ENCODE measurements at regions not wholly inside any gene's neighbourhood (a gene's known extent, or its start where the extent isn't known, plus 50 kb on each side); places are given as distances from the start of the nearest gene placed in this dataset.

GRCh38 chr11:98710986-98711385 lies 309.8 kb upstream of the CNTN5 start:
- Histone ChIP-seq H3K27ac (ENCODE audit: extremely low read depth, low read depth, low read length) (no peak overlapping the region), H3K9ac (ENCODE audit: insufficient read depth in 1 of 2, low read depth in 2 of 2, low read length in 2 of 2) (no peak overlapping the region), H4K20me1 (replicated peaks; ENCODE audit: control insufficient read depth, insufficient read depth, low read length) (no peaks in the 10 kb centered on the region), H3K27me3 (ENCODE audit: control insufficient read depth in 2 of 2, insufficient read depth in 2 of 2, low read length in 2 of 2) (no peaks in the 10 kb centered on the region), H3K79me2 (ENCODE audit: control insufficient read depth, insufficient read depth, low read length) (no peaks in the 10 kb centered on the region), H2AFZ (ENCODE audit: low read depth, low read length) (no peak overlapping the region), H3K9me1 (ENCODE audit: control insufficient read depth, insufficient read depth, low read length) (no peaks in the 10 kb centered on the region), H3K4me1 (replicated peaks in 1 of 2; ENCODE audit: control insufficient read depth in 2 of 2, insufficient read depth in 2 of 2, low read length in 2 of 2) (no peaks in the 10 kb centered on the region), H3K4me3 (no peak overlapping the region), H3K9me3 (replicated peaks; ENCODE audit: control insufficient read depth, insufficient read depth, low read depth, low read length) (no peaks in the 10 kb centered on the region), H3K36me3 (ENCODE audit: control insufficient read depth, insufficient read depth, low read length) (no peaks in the 10 kb centered on the region), H3K4me2 (ENCODE audit: insufficient read depth, low read length) (no peak overlapping the region)
- no peak for DNase-seq (ENCODE audit: extremely low read depth in 1 of 4, low spot score in 3 of 4)
- ChIA-PET CTCF (ENCODE audit: low intra/inter-chr PET ratio) (no interaction called here), POLR2A (no interaction called here)
- no peak for FAIRE-seq
- in situ Hi-C loops (cut with MboI) (no loop called here), intact Hi-C loops (cut with micrococcal nuclease) (no loop called here)
- no peak for ATAC-seq
- TF ChIP-seq ZNF77 (CRISPR knock-in tag; IDR thresholded peaks at IDR 0.05): no peak
- no peak for TF ChIP-seq GABPA (tag; conservative IDR thresholded peaks at IDR 0.05; ENCODE audit: low read depth)
- no peak for TF ChIP-seq DNMT1 (IDR thresholded peaks at IDR 0.05)
- no peak for TF ChIP-seq ZFP36 (IDR thresholded peaks at IDR 0.05; ENCODE audit: low read depth, low read length, partially characterized antibody)
- TF ChIP-seq KDM4B (IDR thresholded peaks at IDR 0.05; ENCODE audit: borderline replicate concordance in 2 of 2, low read depth in 1 of 2): no peak
- TF ChIP-seq CHD4 (IDR thresholded peaks at IDR 0.05; ENCODE audit: insufficient read depth, insufficient replicate concordance, low read depth, low read length, poor library complexity, severe bottlenecking): no peak
- no peak for TF ChIP-seq SMAD3 (CRISPR knock-in tag; conservative IDR thresholded peaks at IDR 0.05)
- no peak for TF ChIP-seq ATF6 (CRISPR knock-in tag; IDR thresholded peaks at IDR 0.05)
- TF ChIP-seq TFE3 (CRISPR knock-in tag; IDR thresholded peaks at IDR 0.05): no peak
- TF ChIP-seq ZNF280A (IDR thresholded peaks at IDR 0.05; ENCODE audit: low read depth, partially characterized antibody): no peak
- no peak for TF ChIP-seq SMC3 (conservative IDR thresholded peaks at IDR 0.05; ENCODE audit: insufficient read depth, low read depth, low read length)
- TF ChIP-seq ZBTB11 (CRISPR knock-in tag; IDR thresholded peaks at IDR 0.05): no peak
- 16% methylated on average over 5 of the region's 5 CpGs for WGBS (ENCODE audit: insufficient coverage, low coverage, missing lambda C conversion rate)
- BruUV-seq (replicated peaks): no TSS peak

Measured in K562 (cell line).